ENCODE measurements at regions not wholly inside any gene's neighbourhood (a gene's known extent, or its start where the extent isn't known, plus 50 kb on each side); places are given as distances from the start of the nearest gene placed in this dataset.

- Mint-ChIP-seq H3K27ac (no peak overlapping the region), H3K36me3 (ENCODE audit: low read depth) (no peaks in the 10 kb centered on the region), H3K9me3 (no peaks in the 10 kb centered on the region), H3K4me1 (peaks cover 2% of the 10 kb centered on the region), H3K4me3 (no peak overlapping the region), H3K27me3 (ENCODE audit: low read depth) (peaks cover 32% of the 10 kb centered on the region)
- peak in 1 of 3 experiments; percentile 9 for TF ChIP-seq CTCF (IDR thresholded peaks at IDR 0.05; ENCODE audit: unreplicated experiment in 3 of 3)
Measured at GRCh38 chr11:45485070-45485707, 180.2 kb downstream of the CHST1 start.

- H3K27ac Mint-ChIP-seq: peak overlapping the region in 1 of 3 experiments; percentile 32
- no peaks in the 10 kb centered on the region for H3K4me1 Mint-ChIP-seq
- no peak overlapping the region for H3K4me3 Mint-ChIP-seq
- H3K9me3 Mint-ChIP-seq: no peaks in the 10 kb centered on the region
- no peak for TF ChIP-seq CTCF (IDR thresholded peaks at IDR 0.05; ENCODE audit: unreplicated experiment in 3 of 3)
- no peaks in the 10 kb centered on the region for H3K36me3 Mint-ChIP-seq (ENCODE audit: low read depth)
- peaks cover 28% of the 10 kb centered on the region for H3K27me3 Mint-ChIP-seq (ENCODE audit: low read depth)
Measured at GRCh38 chr11:45484326-45484883, 181.0 kb downstream of the CHST1 start.

GRCh38 chr11:45483416-45483815 is 182.0 kb downstream of the CHST1 start:
- Mint-ChIP-seq H3K9me3 (no peaks in the 10 kb centered on the region), H3K36me3 (ENCODE audit: low read depth) (no peaks in the 10 kb centered on the region), H3K27me3 (ENCODE audit: low read depth) (peaks cover 30% of the 10 kb centered on the region), H3K4me1 (no peaks in the 10 kb centered on the region), H3K4me3 (no peak overlapping the region), H3K27ac (no peak overlapping the region)
- no peak for TF ChIP-seq CTCF (IDR thresholded peaks at IDR 0.05; ENCODE audit: unreplicated experiment in 3 of 3)

GRCh38 chr11:45482331-45482730 is 183.1 kb downstream of the CHST1 start:
- Mint-ChIP-seq H3K4me3 (no peak overlapping the region), H3K36me3 (ENCODE audit: low read depth) (no peaks in the 10 kb centered on the region), H3K27ac (no peak overlapping the region), H3K9me3 (no peaks in the 10 kb centered on the region), H3K4me1 (no peaks in the 10 kb centered on the region), H3K27me3 (ENCODE audit: low read depth) (peaks cover 34% of the 10 kb centered on the region)
- TF ChIP-seq CTCF (IDR thresholded peaks at IDR 0.05; ENCODE audit: unreplicated experiment in 3 of 3): no peak

- H3K27ac Mint-ChIP-seq: no peak overlapping the region
- TF ChIP-seq CTCF (IDR thresholded peaks at IDR 0.05; ENCODE audit: unreplicated experiment in 3 of 3): no peak
- H3K27me3 Mint-ChIP-seq (ENCODE audit: low read depth): peaks cover 38% of the 10 kb centered on the region
- H3K4me1 Mint-ChIP-seq: no peaks in the 10 kb centered on the region
- no peak overlapping the region for H3K4me3 Mint-ChIP-seq
- no peaks in the 10 kb centered on the region for H3K36me3 Mint-ChIP-seq (ENCODE audit: low read depth)
- H3K9me3 Mint-ChIP-seq: no peaks in the 10 kb centered on the region
Measured at GRCh38 chr11:45481026-45481425, 184.4 kb downstream of the CHST1 start.

- Mint-ChIP-seq H3K4me1 (peaks cover 8% of the 10 kb centered on the region), H3K9me3 (no peaks in the 10 kb centered on the region), H3K27ac (no peak overlapping the region), H3K27me3 (ENCODE audit: low read depth) (peaks cover 16% of the 10 kb centered on the region), H3K36me3 (ENCODE audit: low read depth) (no peaks in the 10 kb centered on the region), H3K4me3 (no peak overlapping the region)
- no peak for TF ChIP-seq CTCF (IDR thresholded peaks at IDR 0.05; ENCODE audit: unreplicated experiment in 3 of 3)
Measured at GRCh38 chr11:45477588-45477987, 187.8 kb downstream of the CHST1 start.
